ENCODE measurements at regions not wholly inside any gene's neighbourhood (a gene's known extent, or its start where the extent isn't known, plus 50 kb on each side); places are given as distances from the start of the nearest gene placed in this dataset.

DNA sequence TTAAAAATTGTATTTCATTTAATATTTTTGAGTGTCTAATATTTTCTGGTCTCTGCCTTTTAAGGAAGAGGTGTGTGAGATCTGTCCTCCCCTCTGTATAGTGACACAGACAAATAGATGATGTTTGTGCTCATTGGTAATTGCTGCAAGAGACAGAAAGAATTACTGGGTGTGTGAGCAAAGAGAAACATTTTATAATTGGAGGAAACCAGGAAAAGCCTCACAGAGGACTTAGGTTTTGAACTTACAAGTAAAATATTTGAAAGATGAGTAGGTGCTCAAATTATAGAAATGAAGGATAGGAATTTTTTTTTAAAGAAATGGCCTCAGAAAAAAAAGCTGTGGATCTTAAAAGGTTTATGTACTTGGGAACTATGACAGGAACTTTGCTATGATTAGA is 149.8 kb downstream of the SPCS3 start:
- TF ChIP-seq, protein P1, sequence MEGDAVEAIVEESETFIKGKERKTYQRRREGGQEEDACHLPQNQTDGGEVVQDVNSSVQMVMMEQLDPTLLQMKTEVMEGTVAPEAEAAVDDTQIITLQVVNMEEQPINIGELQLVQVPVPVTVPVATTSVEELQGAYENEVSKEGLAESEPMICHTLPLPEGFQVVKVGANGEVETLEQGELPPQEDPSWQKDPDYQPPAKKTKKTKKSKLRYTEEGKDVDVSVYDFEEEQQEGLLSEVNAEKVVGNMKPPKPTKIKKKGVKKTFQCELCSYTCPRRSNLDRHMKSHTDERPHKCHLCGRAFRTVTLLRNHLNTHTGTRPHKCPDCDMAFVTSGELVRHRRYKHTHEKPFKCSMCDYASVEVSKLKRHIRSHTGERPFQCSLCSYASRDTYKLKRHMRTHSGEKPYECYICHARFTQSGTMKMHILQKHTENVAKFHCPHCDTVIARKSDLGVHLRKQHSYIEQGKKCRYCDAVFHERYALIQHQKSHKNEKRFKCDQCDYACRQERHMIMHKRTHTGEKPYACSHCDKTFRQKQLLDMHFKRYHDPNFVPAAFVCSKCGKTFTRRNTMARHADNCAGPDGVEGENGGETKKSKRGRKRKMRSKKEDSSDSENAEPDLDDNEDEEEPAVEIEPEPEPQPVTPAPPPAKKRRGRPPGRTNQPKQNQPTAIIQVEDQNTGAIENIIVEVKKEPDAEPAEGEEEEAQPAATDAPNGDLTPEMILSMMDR (IDR thresholded peaks at IDR 0.05), result no peak
- TF ChIP-seq POLR2A (IDR thresholded peaks at IDR 0.05), result no peak
